Omental fat pad (tissue), 3 donors: ENCODE measurements at regions not wholly inside any gene's neighbourhood (a gene's known extent, or its start where the extent isn't known, plus 50 kb on each side); places are given as distances from the start of the nearest gene placed in this dataset.

Source experiments
- ATAC-seq: fragments of 150-250 bp; one replicate; pipeline ENCODE4 v1.9.1; 2016; ENCODE audit warnings: mild to moderate bottlenecking, moderate library complexity; ENCODE audit not compliant: low FRiP score
- DNase-seq: peaks from one replicate; pipeline ENCODE4 v3.0.0-alpha.2; 2019; ENCODE audit warnings: low spot score
- CTCF ChIP-seq, 3 donors: fragments of 450-650 bp; IDR thresholded peaks; one replicate each; pipeline ENCODE4 v1.5.1; 2016 to 2017; ENCODE audit warnings: antibody characterized with exemption in 3 of 3, mild to moderate bottlenecking in 3 of 3, moderate library complexity in 2 of 3

- no peak for TF ChIP-seq CTCF (IDR thresholded peaks at IDR 0.05)
- ATAC-seq (no peak), DNase-seq (no peak)
Measured at GRCh38 chr10:132467464-132468149, 70.0 kb upstream of the INPP5A start.

- DNase-seq (no peak), ATAC-seq (no peak)
- TF ChIP-seq CTCF (IDR thresholded peaks at IDR 0.05): no peak
Measured at GRCh38 chr10:132468216-132468615, 69.4 kb upstream of the INPP5A start.

- no peak for ATAC-seq
- no peak for TF ChIP-seq CTCF (IDR thresholded peaks at IDR 0.05)
- DNase-seq: no peak
Measured at GRCh38 chr10:132468651-132469050, 68.9 kb upstream of the INPP5A start.

- DNase-seq: no peak
- TF ChIP-seq CTCF (IDR thresholded peaks at IDR 0.05): no peak
- ATAC-seq: no peak
Measured at GRCh38 chr10:132469197-132469884, 68.2 kb upstream of the INPP5A start.

GRCh38 chr10:132470410-132471124 is 67.0 kb upstream of the INPP5A start:
- ATAC-seq (no peak), DNase-seq (no peak)
- TF ChIP-seq CTCF (IDR thresholded peaks at IDR 0.05): no peak

GRCh38 chr10:132471125-132471451 is 66.5 kb upstream of the INPP5A start:
- no peak for TF ChIP-seq CTCF (IDR thresholded peaks at IDR 0.05)
- DNase-seq (no peak), ATAC-seq (no peak)
